BJ (cell line): ENCODE measurements at regions not wholly inside any gene's neighbourhood (a gene's known extent, or its start where the extent isn't known, plus 50 kb on each side); places are given as distances from the start of the nearest gene placed in this dataset.
"Not testable (repeated sequence)": the region's sequence is repeated elsewhere in the genome, so short reads cannot be mapped to it uniquely, and the experiment has no call there.

Source experiments
- CTCF ChIA-PET: fragments of 350-600 bp; formaldehyde crosslinking; extraction: SDS; loops from one replicate; lab custom pipeline; 2021; ENCODE audit warnings: antibody characterized with exemption, inconsistent platforms; lab: Yijun Ruan, JAX
- POLR2A ChIA-PET: fragments of 300-600 bp; sonication (Branson Sonifier 250); formaldehyde crosslinking; extraction: SDS; loops from one replicate; lab custom pipeline; 2021; ENCODE audit warnings: antibody characterized with exemption; lab: Charles Lee
- DNase-seq: peaks from one replicate; pipeline ENCODE4 v3.0.0-alpha.2; 2011; ENCODE audit warnings: low read depth
- H3K27me3 ChIP-seq: 2 replicates; pipeline ENCODE4 v1.6.0; 2011; ENCODE audit warnings: low read length; ENCODE audit not compliant: control insufficient read depth, insufficient read depth
- H3K36me3 ChIP-seq: 2 replicates; pipeline ENCODE4 v1.5.1; 2011; ENCODE audit warnings: low read length; ENCODE audit not compliant: control insufficient read depth, insufficient read depth
- H3K4me3 ChIP-seq: 2 replicates; pipeline ENCODE4 v1.5.1; 2011; ENCODE audit warnings: low read depth, mild to moderate bottlenecking, control low read depth, low read length
- TF ChIP-seq, protein P1 (sequence below): IDR thresholded peaks from 2 replicates; pipeline ENCODE4 v1.5.1; 2011; ENCODE audit warnings: low read depth, mild to moderate bottlenecking, control low read depth, inconsistent platforms, low read length, moderate library complexity; ENCODE audit not compliant: insufficient read depth

GRCh38 chr19:23554548-23554947, 132.5 kb downstream of the ZNF675 start:
- ChIA-PET POLR2A (no interaction called here), CTCF (no interaction called here)
- H3K27me3 ChIP-seq: no peaks in the 10 kb centered on the region
- peak; percentile 31 for DNase-seq
- TF ChIP-seq, protein P1, sequence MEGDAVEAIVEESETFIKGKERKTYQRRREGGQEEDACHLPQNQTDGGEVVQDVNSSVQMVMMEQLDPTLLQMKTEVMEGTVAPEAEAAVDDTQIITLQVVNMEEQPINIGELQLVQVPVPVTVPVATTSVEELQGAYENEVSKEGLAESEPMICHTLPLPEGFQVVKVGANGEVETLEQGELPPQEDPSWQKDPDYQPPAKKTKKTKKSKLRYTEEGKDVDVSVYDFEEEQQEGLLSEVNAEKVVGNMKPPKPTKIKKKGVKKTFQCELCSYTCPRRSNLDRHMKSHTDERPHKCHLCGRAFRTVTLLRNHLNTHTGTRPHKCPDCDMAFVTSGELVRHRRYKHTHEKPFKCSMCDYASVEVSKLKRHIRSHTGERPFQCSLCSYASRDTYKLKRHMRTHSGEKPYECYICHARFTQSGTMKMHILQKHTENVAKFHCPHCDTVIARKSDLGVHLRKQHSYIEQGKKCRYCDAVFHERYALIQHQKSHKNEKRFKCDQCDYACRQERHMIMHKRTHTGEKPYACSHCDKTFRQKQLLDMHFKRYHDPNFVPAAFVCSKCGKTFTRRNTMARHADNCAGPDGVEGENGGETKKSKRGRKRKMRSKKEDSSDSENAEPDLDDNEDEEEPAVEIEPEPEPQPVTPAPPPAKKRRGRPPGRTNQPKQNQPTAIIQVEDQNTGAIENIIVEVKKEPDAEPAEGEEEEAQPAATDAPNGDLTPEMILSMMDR: no peak
- no peaks in the 10 kb centered on the region for H3K36me3 ChIP-seq
- H3K4me3 ChIP-seq: no peak overlapping the region

DNA sequence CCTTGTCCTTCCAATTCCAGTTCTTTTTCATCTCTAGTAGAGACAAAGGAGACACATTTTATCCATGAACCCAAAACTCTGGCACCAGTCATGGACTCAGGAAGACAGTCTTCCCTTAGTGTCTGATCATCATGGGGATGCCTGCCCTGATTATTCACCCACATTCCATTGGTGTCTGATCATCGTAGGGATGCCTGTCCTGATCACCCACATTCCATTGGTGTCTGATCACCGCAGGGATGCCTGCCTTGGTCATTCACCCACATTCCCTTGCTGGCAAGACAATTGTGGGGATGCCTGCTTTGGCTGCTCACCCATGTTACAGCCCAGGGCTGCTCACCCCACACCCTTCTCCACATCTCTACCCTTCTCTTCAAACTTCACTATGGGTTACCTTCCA, 136.9 kb downstream of the ZNF675 start:
- DNase-seq, H3K27me3 ChIP-seq, H3K4me3 ChIP-seq, H3K36me3 ChIP-seq, POLR2A ChIA-PET, CTCF ChIA-PET: not testable (repeated sequence)

DNA sequence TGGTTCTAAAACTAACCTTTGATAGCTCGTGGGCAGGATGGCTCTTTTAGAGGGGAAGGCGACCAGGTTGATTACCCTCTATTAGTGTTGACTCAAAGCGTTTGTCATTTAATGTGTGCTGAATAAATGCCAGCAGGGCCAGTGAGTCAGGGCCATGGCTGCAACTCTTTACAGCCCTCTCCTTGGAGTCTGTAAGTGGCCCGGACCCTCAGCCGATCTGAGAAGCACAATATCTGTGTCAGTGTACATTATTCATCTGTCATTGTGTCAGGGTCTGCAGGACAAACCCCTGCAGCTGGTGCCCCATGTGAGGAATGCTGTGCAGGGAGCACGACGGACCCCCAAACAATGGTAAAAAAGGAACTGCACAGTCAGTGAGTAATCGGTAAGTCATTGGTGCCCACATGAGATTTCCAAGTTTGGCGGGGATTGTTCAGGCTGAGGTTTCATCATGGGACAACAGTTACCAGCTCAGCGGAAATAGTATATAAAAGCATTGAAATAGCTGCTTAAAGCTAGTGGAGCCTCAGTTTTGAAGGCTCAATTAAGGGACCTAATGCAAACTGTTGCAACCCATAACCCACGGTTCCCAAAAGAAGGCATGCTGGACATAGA, 139.1 kb downstream of the ZNF675 start:
- POLR2A ChIA-PET: no interaction called here
- TF ChIP-seq, protein P1: no peak
- no peak for DNase-seq
- no peaks in the 10 kb centered on the region for H3K27me3 ChIP-seq
- no peaks in the 10 kb centered on the region for H3K36me3 ChIP-seq
- no peak overlapping the region for H3K4me3 ChIP-seq
- CTCF ChIA-PET: no interaction called here

GRCh38 chr19:23547156-23547555, 139.9 kb downstream of the ZNF675 start:
- no peaks in the 10 kb centered on the region for H3K36me3 ChIP-seq
- H3K4me3 ChIP-seq: no peak overlapping the region
- POLR2A ChIA-PET: no interaction called here
- TF ChIP-seq, protein P1: no peak
- DNase-seq: no peak
- CTCF ChIA-PET: no interaction called here
- H3K27me3 ChIP-seq: no peaks in the 10 kb centered on the region

DNA sequence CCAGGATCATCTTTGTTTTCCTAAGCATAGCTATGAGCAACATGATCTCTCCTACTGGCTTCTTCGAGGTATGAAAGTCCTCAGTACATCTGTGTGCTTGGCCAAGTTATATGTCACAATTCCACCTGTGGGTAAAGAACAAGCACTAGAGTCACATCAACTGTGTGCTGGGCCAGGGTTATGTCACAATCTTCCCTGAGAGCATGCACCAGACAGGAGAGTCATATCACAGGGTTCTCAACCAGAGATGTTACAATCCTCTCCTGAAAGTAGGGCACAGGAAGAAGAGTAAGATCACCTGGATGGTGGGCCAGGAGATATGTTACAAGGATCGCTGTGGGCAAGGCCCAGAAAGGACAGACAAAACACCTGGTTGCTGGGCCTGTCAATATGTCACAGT, 143.7 kb downstream of the ZNF675 start:
- Histone ChIP-seq H3K36me3 (no peaks in the 10 kb centered on the region), H3K4me3 (no peak overlapping the region), H3K27me3 (no peaks in the 10 kb centered on the region)
- no peak for DNase-seq
- ChIA-PET POLR2A (no interaction called here), CTCF (no interaction called here)
- TF ChIP-seq, protein P1: no peak

DNA sequence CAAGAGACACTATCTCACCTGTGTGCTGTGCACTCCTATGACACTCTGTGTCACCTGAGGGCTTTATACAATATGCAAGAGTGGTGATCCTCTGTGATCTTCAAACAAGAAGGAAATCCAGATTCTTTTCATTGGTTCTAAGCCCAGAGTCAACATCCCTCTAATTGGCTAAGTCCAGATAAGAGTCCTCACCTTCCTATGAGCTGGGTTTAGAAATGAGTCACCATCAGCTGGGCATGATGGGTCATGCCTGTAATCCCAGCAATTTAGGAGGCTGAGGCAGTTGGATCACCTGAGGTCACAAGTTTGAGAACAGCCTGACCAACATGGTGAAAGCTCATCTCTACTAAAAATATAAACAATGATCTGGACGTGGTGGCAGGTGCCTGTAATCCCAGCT, 144.4 kb downstream of the ZNF675 start:
- DNase-seq: no peak
- TF ChIP-seq, protein P1: no peak
- ChIA-PET CTCF (no interaction called here), POLR2A (no interaction called here)
- Histone ChIP-seq H3K27me3 (no peaks in the 10 kb centered on the region), H3K4me3 (no peak overlapping the region), H3K36me3 (no peaks in the 10 kb centered on the region)
